GM12878 (cell line): ENCODE measurements at regions not wholly inside any gene's neighbourhood (a gene's known extent, or its start where the extent isn't known, plus 50 kb on each side); places are given as distances from the start of the nearest gene placed in this dataset.

Source experiments
- ATAC-seq: fragments of 200-7000 bp; cut with Tn5 transposase; 3 replicates; pipeline ENCODE4 v1.9.1; 2020; ENCODE audit warnings: mild to moderate bottlenecking, moderate library complexity
- BruUV-seq: library from RNA; stranded (reverse); fragments of 400-500 nt; replicated peaks from 2 replicates; lab custom pipeline; 2021; lab: Mats Ljungman, UMichigan
- CTCF ChIA-PET: fragments of 300-600 bp; sonication (Branson Sonifier 250); formaldehyde crosslinking; extraction: SDS; loops from one replicate; lab custom pipeline; 2021; ENCODE audit warnings: inconsistent platforms; lab: Yijun Ruan, JAX
- POLR2A ChIA-PET: fragments of 350-600 bp; formaldehyde crosslinking; extraction: SDS; loops from one replicate; lab custom pipeline; 2021; ENCODE audit warnings: inconsistent platforms; lab: Charles Lee
- RAD21 ChIA-PET: fragments of 300-600 bp; sonication (Branson Sonifier 250); formaldehyde crosslinking; loops from one replicate; lab custom pipeline; 2023; ENCODE audit warnings: antibody characterized with exemption; ENCODE audit not compliant: unreplicated experiment; lab: Charles Lee
- SMC1A ChIA-PET: fragments of 300-600 bp; sonication (Branson Sonifier 250); formaldehyde crosslinking; loops from one replicate; lab custom pipeline; 2023; ENCODE audit not compliant: unreplicated experiment, uncharacterized antibody; lab: Charles Lee
- DNase-seq: peaks from one replicate; pipeline ENCODE4 v3.0.0-alpha.2; 2011; ENCODE audit warnings: low read depth, low spot score
- FAIRE-seq: peaks from 3 replicates; lab custom pipeline; 2011; peaks lifted over from hg19 to GRCh38; lab: Jason Lieb, UNC
- H2AFZ ChIP-seq: 2 replicates; pipeline ENCODE4 v1.6.0; 2011; ENCODE audit warnings: low read depth, low read length, control low read depth; ENCODE audit not compliant: control insufficient read depth
- H3K27ac ChIP-seq: 2 replicates; pipeline ENCODE4 v1.5.1; 2011; ENCODE audit warnings: control low read depth; ENCODE audit not compliant: control insufficient read depth, insufficient read depth
- H3K27me3 ChIP-seq, 2 experiments: replicated peaks in 1 of 2; 2 replicates each; pipeline versions ENCODE4 v1.6.0 to v1.6.1; 2011; ENCODE audit warnings: low read length in 1 of 2; ENCODE audit not compliant: control insufficient read depth in 2 of 2, insufficient read depth in 2 of 2
- H3K36me3 ChIP-seq, 2 experiments: 2 replicates each; pipeline ENCODE4 v1.5.1; 2011; ENCODE audit warnings: low read length in 1 of 2; ENCODE audit not compliant: control insufficient read depth in 2 of 2, insufficient read depth in 2 of 2
- H3K4me1 ChIP-seq: 2 replicates; pipeline ENCODE4 v1.6.1; 2011; ENCODE audit warnings: mild to moderate bottlenecking, low read length, moderate library complexity, mixed read lengths; ENCODE audit not compliant: control insufficient read depth, insufficient read depth
- H3K4me2 ChIP-seq: 2 replicates; pipeline ENCODE4 v1.6.0; 2011; ENCODE audit warnings: control low read depth; ENCODE audit not compliant: control insufficient read depth, insufficient read depth
- H3K4me3 ChIP-seq: fragments of 200-600 bp; sonication (generic); 2 replicates; pipeline ENCODE4 v1.5.1; 2016
- H3K79me2 ChIP-seq: 2 replicates; pipeline ENCODE4 v1.6.0; 2011; ENCODE audit warnings: low read length; ENCODE audit not compliant: control insufficient read depth, insufficient read depth
- H3K9ac ChIP-seq: 2 replicates; pipeline ENCODE4 v1.8.0; 2011; ENCODE audit warnings: low read length, control low read depth, mixed read lengths; ENCODE audit not compliant: control insufficient read depth, insufficient read depth
- H3K9me3 ChIP-seq: replicated peaks from 3 replicates; pipeline ENCODE4 v1.5.1; 2011; ENCODE audit warnings: mild to moderate bottlenecking, low read length; ENCODE audit not compliant: control insufficient read depth, insufficient read depth
- H4K20me1 ChIP-seq: 2 replicates; pipeline ENCODE4 v1.6.0; 2011; ENCODE audit not compliant: control insufficient read depth, insufficient read depth
- BCL11A ChIP-seq: IDR thresholded peaks from 2 replicates; pipeline ENCODE4 v1.6.1; 2011; ENCODE audit warnings: low read depth, low read length
- IRF3 ChIP-seq: fragments of 450-650 bp; IDR thresholded peaks from 2 replicates; pipeline ENCODE4 v1.6.1; 2014; ENCODE audit warnings: mild to moderate bottlenecking
- MYC ChIP-seq: IDR thresholded peaks from 2 replicates; pipeline ENCODE4 v1.6.1; 2011; ENCODE audit warnings: mild to moderate bottlenecking, low read length, moderate library complexity, inconsistent platforms; ENCODE audit not compliant: insufficient read depth, insufficient replicate concordance, insufficient read length, severe bottlenecking
- NBN ChIP-seq: fragments of 450-650 bp; IDR thresholded peaks from 2 replicates; pipeline ENCODE4 v1.6.1; 2016
- NFYA ChIP-seq: IDR thresholded peaks from 2 replicates; pipeline ENCODE4 v1.6.1; 2011; ENCODE audit warnings: low read depth, mild to moderate bottlenecking, low read length, improper control_type of control experiment, borderline replicate concordance
- PRDM15 ChIP-seq: fragments of 450-650 bp; formaldehyde crosslinking; IDR thresholded peaks from 2 replicates; pipeline ENCODE4 v1.4.0; 2020; ENCODE audit warnings: mild to moderate bottlenecking, moderate library complexity
- RFX5 ChIP-seq: IDR thresholded peaks from 2 replicates; pipeline ENCODE4 v1.6.1; 2011; ENCODE audit warnings: low read depth, low read length, improper control_type of control experiment
- SIX5 ChIP-seq: IDR thresholded peaks from 2 replicates; pipeline ENCODE4 v1.6.1; 2011; ENCODE audit warnings: mild to moderate bottlenecking, low read depth, low read length, moderate library complexity; ENCODE audit not compliant: severe bottlenecking
- STAT1 ChIP-seq: fragments of 450-650 bp; conservative IDR thresholded peaks from 2 replicates; pipeline ENCODE4 v1.6.1; 2014; ENCODE audit warnings: antibody characterized with exemption, mild to moderate bottlenecking
- TCF12 ChIP-seq: IDR thresholded peaks from 2 replicates; pipeline ENCODE4 v1.6.1; 2011; ENCODE audit warnings: low read depth, mild to moderate bottlenecking, low read length
- ZNF274 ChIP-seq: IDR thresholded peaks from one replicate; pipeline ENCODE4 v1.8.0; 2011; ENCODE audit not compliant: insufficient read length, insufficient read depth
- WGBS: methylation state at CpG from one replicate; pipeline ENCODE4 v1.1.6; 2016; ENCODE audit warnings: low lambda C conversion rate; ENCODE audit not compliant: insufficient replicate concordance, insufficient coverage; ENCODE audit errors: missing lambda C conversion rate; 5-methylcytosine and 5-hydroxymethylcytosine counted together
- in situ Hi-C: fragments of 300-500 bp; cut with MboI; formaldehyde crosslinking; loops from 9 replicates; pipeline ENCODE4 v1.14.3; 2018; ENCODE audit warnings: mixed read lengths
- intact Hi-C: fragments of 100-400 bp; cut with micrococcal nuclease; formaldehyde crosslinking; loops from one replicate; pipeline ENCODE4 v1.14.2; 2022; ENCODE audit not compliant: unreplicated experiment

GRCh38 chr16:76681296-76681695, 404.1 kb downstream of the CNTNAP4 start (continued):
- TF ChIP-seq NFYA (no peak), NBN (no peak)

GRCh38 chr16:76683051-76683450, 405.9 kb downstream of the CNTNAP4 start:
- Histone ChIP-seq H3K9ac (no peak overlapping the region), H3K9me3 (no peaks in the 10 kb centered on the region), H3K27me3 (no peaks in the 10 kb centered on the region; a peak in 1 of 4 replicates), H3K4me3 (no peak overlapping the region), H3K4me1 (no peaks in the 10 kb centered on the region), H3K4me2 (no peak overlapping the region), H3K36me3 (no peaks in the 10 kb centered on the region), H3K27ac (no peak overlapping the region), H3K79me2 (no peaks in the 10 kb centered on the region), H2AFZ (no peak overlapping the region), H4K20me1 (no peaks in the 10 kb centered on the region)
- ChIA-PET CTCF (interaction anchor here (1.2 kb wide), 1 partner anchor 24 kb away, joined by 3 read pairs; no protein-coding TSS in a partner anchor), SMC1A (interaction anchor here (2.7 kb wide), 1 partner anchor 488 kb away, joined by 13 read pairs; no protein-coding TSS in a partner anchor), POLR2A (no interaction called here), RAD21 (interaction anchor here (1.3 to 1.4 kb wide), 2 partner anchors 193 to 488 kb away, joined by 3 to 5 read pairs; no protein-coding TSS in a partner anchor)
- no peak for TF ChIP-seq BCL11A
- no peak for TF ChIP-seq PRDM15 (CRISPR knock-in tag)
- no peak for TF ChIP-seq RFX5
- TF ChIP-seq IRF3: no peak
- no peak for TF ChIP-seq ZNF274
- no peak for TF ChIP-seq MYC
- no peak for TF ChIP-seq TCF12
- no peak for TF ChIP-seq STAT1
- no peak for TF ChIP-seq SIX5
- BruUV-seq: no TSS peak
- no peak for ATAC-seq
- no peak for FAIRE-seq
- no peak for DNase-seq
- WGBS: 36% methylated on average over 4 of the region's 4 CpGs
- intact Hi-C loops: no loop called here
- in situ Hi-C loops: no loop called here
